ENCODE measurements at regions not wholly inside any gene's neighbourhood (a gene's known extent, or its start where the extent isn't known, plus 50 kb on each side); places are given as distances from the start of the nearest gene placed in this dataset.

GRCh38 chr2:76128622-76129021 lies 417.9 kb upstream of the GCFC2 start:
- H3K27ac ChIP-seq (replicated peaks; ENCODE audit: low read length) = no peak overlapping the region

GRCh38 chr2:76120176-76120575 lies 409.5 kb upstream of the GCFC2 start:
- H3K4me3 ChIP-seq (ENCODE audit: low read length in 2 of 2) = no peak overlapping the region
- no peak for DNase-seq (ENCODE audit: low spot score)
- no peak overlapping the region for H2BK5ac ChIP-seq (ENCODE audit: low read length)
- H4K91ac ChIP-seq (ENCODE audit: low read depth, low read length, poor library complexity) = no peak overlapping the region
- no peak overlapping the region for H3K14ac ChIP-seq (ENCODE audit: low read length)
- no peaks in the 10 kb centered on the region for H3K36me3 ChIP-seq (replicated peaks in 1 of 2; ENCODE audit: control insufficient read depth in 2 of 2, insufficient read depth in 2 of 2, low read length in 2 of 2)
- H2BK12ac ChIP-seq (ENCODE audit: low read length) = no peak overlapping the region
- H3K4ac ChIP-seq (ENCODE audit: low read length) = no peak overlapping the region
- no peak overlapping the region for H3K27ac ChIP-seq (replicated peaks; ENCODE audit: low read length)
- H3K79me1 ChIP-seq (ENCODE audit: low read depth, low read length) = no peaks in the 10 kb centered on the region
- H4K8ac ChIP-seq (ENCODE audit: low read depth, low read length) = no peak overlapping the region
- H2BK120ac ChIP-seq (ENCODE audit: low read depth, low read length) = no peak overlapping the region
- no CpG with 5 or more reads among the region's 1 CpG for WGBS, 2 donors (ENCODE audit: extremely low coverage in 2 of 2, insufficient read length in 2 of 2, insufficient replicate concordance in 1 of 2)
- H3K4me1 ChIP-seq (ENCODE audit: control insufficient read depth in 2 of 2, insufficient read depth in 1 of 2, low read depth in 1 of 2, low read length in 2 of 2) = peaks cover 0 to 4% of the 10 kb centered on the region in 2 donors
- no peak overlapping the region for H3K4me2 ChIP-seq (ENCODE audit: insufficient read depth, low read length, poor library complexity, severe bottlenecking)
- no peak overlapping the region for H3K9ac ChIP-seq (ENCODE audit: low read depth, low read length, poor library complexity)
- H3K9me3 ChIP-seq (replicated peaks in 1 of 2; ENCODE audit: control insufficient read depth in 2 of 2, insufficient read depth in 1 of 2, low read depth in 1 of 2, low read length in 2 of 2) = peaks cover 0 to 1% of the 10 kb centered on the region in 2 donors
- H3K18ac ChIP-seq (ENCODE audit: low read length) = no peak overlapping the region
- no peaks in the 10 kb centered on the region for H3K27me3 ChIP-seq (ENCODE audit: control insufficient read depth in 3 of 3, insufficient read depth in 3 of 3, low read depth in 1 of 3, low read length in 3 of 3)
- no peak overlapping the region for H2BK15ac ChIP-seq (ENCODE audit: low read length)
- no peak overlapping the region for H2AK5ac ChIP-seq (ENCODE audit: low read depth, low read length)
- H3K23ac ChIP-seq (ENCODE audit: low read depth, low read length, poor library complexity) = no peak overlapping the region
- no peak overlapping the region for H2AFZ ChIP-seq (ENCODE audit: low read length)

More at GRCh38 chr2:76128622-76129021, 417.9 kb upstream of the GCFC2 start:
- Histone ChIP-seq H2BK12ac (ENCODE audit: low read length) (no peak overlapping the region), H3K79me1 (ENCODE audit: low read depth, low read length) (no peaks in the 10 kb centered on the region), H4K91ac (ENCODE audit: low read depth, low read length, poor library complexity) (no peak overlapping the region), H3K23ac (ENCODE audit: low read depth, low read length, poor library complexity) (no peak overlapping the region), H3K4me1 (ENCODE audit: control insufficient read depth in 2 of 2, insufficient read depth in 1 of 2, low read depth in 1 of 2, low read length in 2 of 2) (no peaks in the 10 kb centered on the region), H3K14ac (ENCODE audit: low read length) (no peak overlapping the region), H3K9ac (ENCODE audit: low read depth, low read length, poor library complexity) (no peak overlapping the region), H2BK15ac (ENCODE audit: low read length) (no peak overlapping the region), H3K27me3 (ENCODE audit: control insufficient read depth in 3 of 3, insufficient read depth in 3 of 3, low read depth in 1 of 3, low read length in 3 of 3) (no peaks in the 10 kb centered on the region), H3K4me3 (ENCODE audit: low read length in 2 of 2) (no peak overlapping the region), H2BK120ac (ENCODE audit: low read depth, low read length) (no peak overlapping the region), H2AK5ac (ENCODE audit: low read depth, low read length) (no peak overlapping the region), H3K18ac (ENCODE audit: low read length) (no peak overlapping the region), H2AFZ (ENCODE audit: low read length) (no peak overlapping the region), H3K36me3 (replicated peaks in 1 of 2; ENCODE audit: control insufficient read depth in 2 of 2, insufficient read depth in 2 of 2, low read length in 2 of 2) (no peaks in the 10 kb centered on the region), H3K4ac (ENCODE audit: low read length) (no peak overlapping the region), H4K8ac (ENCODE audit: low read depth, low read length) (no peak overlapping the region), H3K4me2 (ENCODE audit: insufficient read depth, low read length, poor library complexity, severe bottlenecking) (no peak overlapping the region), H3K9me3 (replicated peaks in 1 of 2; ENCODE audit: control insufficient read depth in 2 of 2, insufficient read depth in 1 of 2, low read depth in 1 of 2, low read length in 2 of 2) (no peaks in the 10 kb centered on the region), H2BK5ac (ENCODE audit: low read length) (no peak overlapping the region)
- WGBS, 2 donors (ENCODE audit: extremely low coverage in 2 of 2, insufficient read length in 2 of 2, insufficient replicate concordance in 1 of 2) = no CpG with 5 or more reads among the region's 3 CpGs
- DNase-seq (ENCODE audit: low spot score) = no peak

- no peak overlapping the region for H2BK15ac ChIP-seq (ENCODE audit: low read length)
- H3K4me3 ChIP-seq (ENCODE audit: low read length in 2 of 2) = no peak overlapping the region
- H2AK5ac ChIP-seq (ENCODE audit: low read depth, low read length) = no peak overlapping the region
- H2AFZ ChIP-seq (ENCODE audit: low read length) = no peak overlapping the region
- H2BK5ac ChIP-seq (ENCODE audit: low read length) = no peak overlapping the region
- H3K4me1 ChIP-seq (ENCODE audit: control insufficient read depth in 2 of 2, insufficient read depth in 1 of 2, low read depth in 1 of 2, low read length in 2 of 2) = no peaks in the 10 kb centered on the region
- no peak overlapping the region for H3K9ac ChIP-seq (ENCODE audit: low read depth, low read length, poor library complexity)
- H4K8ac ChIP-seq (ENCODE audit: low read depth, low read length) = no peak overlapping the region
- DNase-seq (ENCODE audit: low spot score) = no peak
- no peak overlapping the region for H3K18ac ChIP-seq (ENCODE audit: low read length)
- no peak overlapping the region for H3K4ac ChIP-seq (ENCODE audit: low read length)
- H3K23ac ChIP-seq (ENCODE audit: low read depth, low read length, poor library complexity) = no peak overlapping the region
- no peaks in the 10 kb centered on the region for H3K9me3 ChIP-seq (replicated peaks in 1 of 2; ENCODE audit: control insufficient read depth in 2 of 2, insufficient read depth in 1 of 2, low read depth in 1 of 2, low read length in 2 of 2)
- no peak overlapping the region for H3K14ac ChIP-seq (ENCODE audit: low read length)
- H3K79me1 ChIP-seq (ENCODE audit: low read depth, low read length) = no peaks in the 10 kb centered on the region
- H3K4me2 ChIP-seq (ENCODE audit: insufficient read depth, low read length, poor library complexity, severe bottlenecking) = no peak overlapping the region
- H3K27ac ChIP-seq (replicated peaks; ENCODE audit: low read length) = no peak overlapping the region
- no peaks in the 10 kb centered on the region for H3K27me3 ChIP-seq (ENCODE audit: control insufficient read depth in 3 of 3, insufficient read depth in 3 of 3, low read depth in 1 of 3, low read length in 3 of 3)
- no peak overlapping the region for H4K91ac ChIP-seq (ENCODE audit: low read depth, low read length, poor library complexity)
- H3K36me3 ChIP-seq (replicated peaks in 1 of 2; ENCODE audit: control insufficient read depth in 2 of 2, insufficient read depth in 2 of 2, low read length in 2 of 2) = no peaks in the 10 kb centered on the region
- no peak overlapping the region for H2BK120ac ChIP-seq (ENCODE audit: low read depth, low read length)
- H2BK12ac ChIP-seq (ENCODE audit: low read length) = no peak overlapping the region
Observed at GRCh38 chr2:76089683-76090082, 379.0 kb upstream of the GCFC2 start.

- Histone ChIP-seq H3K27ac (replicated peaks; ENCODE audit: low read length) (no peak overlapping the region), H2AFZ (ENCODE audit: low read length) (peak overlapping the region; percentile 47), H3K4me1 (ENCODE audit: control insufficient read depth in 2 of 2, insufficient read depth in 1 of 2, low read depth in 1 of 2, low read length in 2 of 2) (no peaks in the 10 kb centered on the region), H2BK120ac (ENCODE audit: low read depth, low read length) (no peak overlapping the region), H4K91ac (ENCODE audit: low read depth, low read length, poor library complexity) (no peak overlapping the region), H3K9ac (ENCODE audit: low read depth, low read length, poor library complexity) (no peak overlapping the region), H2BK5ac (ENCODE audit: low read length) (no peak overlapping the region), H3K27me3 (ENCODE audit: control insufficient read depth in 3 of 3, insufficient read depth in 3 of 3, low read depth in 1 of 3, low read length in 3 of 3) (no peaks in the 10 kb centered on the region), H4K8ac (ENCODE audit: low read depth, low read length) (no peak overlapping the region), H3K4ac (ENCODE audit: low read length) (no peak overlapping the region), H3K9me3 (replicated peaks in 1 of 2; ENCODE audit: control insufficient read depth in 2 of 2, insufficient read depth in 1 of 2, low read depth in 1 of 2, low read length in 2 of 2) (no peaks in the 10 kb centered on the region), H3K14ac (ENCODE audit: low read length) (no peak overlapping the region), H3K4me2 (ENCODE audit: insufficient read depth, low read length, poor library complexity, severe bottlenecking) (no peak overlapping the region), H2BK15ac (ENCODE audit: low read length) (no peak overlapping the region), H3K18ac (ENCODE audit: low read length) (no peak overlapping the region), H2AK5ac (ENCODE audit: low read depth, low read length) (no peak overlapping the region), H2BK12ac (ENCODE audit: low read length) (no peak overlapping the region), H3K23ac (ENCODE audit: low read depth, low read length, poor library complexity) (no peak overlapping the region), H3K4me3 (ENCODE audit: low read length in 2 of 2) (no peak overlapping the region), H3K36me3 (replicated peaks in 1 of 2; ENCODE audit: control insufficient read depth in 2 of 2, insufficient read depth in 2 of 2, low read length in 2 of 2) (no peaks in the 10 kb centered on the region), H3K79me1 (ENCODE audit: low read depth, low read length) (no peaks in the 10 kb centered on the region)
- WGBS, 2 donors (ENCODE audit: extremely low coverage in 2 of 2, insufficient read length in 2 of 2, insufficient replicate concordance in 1 of 2) = no CpG with 5 or more reads among the region's 2 CpGs
- DNase-seq (ENCODE audit: low spot score) = no peak
Observed at GRCh38 chr2:76083248-76083647, 372.5 kb upstream of the GCFC2 start.

Measured in neuronal stem cell (in vitro differentiated cells).